ENCODE measurements at regions not wholly inside any gene's neighbourhood (a gene's known extent, or its start where the extent isn't known, plus 50 kb on each side); places are given as distances from the start of the nearest gene placed in this dataset.

DNA sequence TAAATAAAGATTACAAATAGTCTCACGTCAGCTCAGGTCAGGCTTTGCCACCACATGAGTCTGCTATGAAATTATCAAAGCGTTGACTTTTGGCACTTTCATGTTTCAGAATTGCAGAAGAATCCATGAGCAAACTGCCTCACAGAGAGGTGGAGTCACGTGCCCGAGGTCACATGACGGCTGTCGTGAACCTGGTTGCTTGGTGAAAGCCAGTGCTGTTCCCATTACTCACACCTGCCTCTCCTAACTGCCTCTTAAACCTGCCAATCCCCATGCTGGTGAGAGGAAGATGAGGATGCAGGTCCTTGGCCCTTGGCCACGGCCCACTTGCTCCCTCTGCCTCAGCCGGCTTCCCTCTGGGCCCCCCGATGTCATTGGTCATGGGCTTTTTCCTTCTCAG lies 272.7 kb downstream of the BCL11B start:
- DNase-seq (ENCODE audit: low read depth): no peak
- no peak overlapping the region for H3K4me3 ChIP-seq (ENCODE audit: low read depth, low read length)
- no peak for TF ChIP-seq CTCF (conservative IDR thresholded peaks at IDR 0.05; ENCODE audit: low read depth, low read length)

DNA sequence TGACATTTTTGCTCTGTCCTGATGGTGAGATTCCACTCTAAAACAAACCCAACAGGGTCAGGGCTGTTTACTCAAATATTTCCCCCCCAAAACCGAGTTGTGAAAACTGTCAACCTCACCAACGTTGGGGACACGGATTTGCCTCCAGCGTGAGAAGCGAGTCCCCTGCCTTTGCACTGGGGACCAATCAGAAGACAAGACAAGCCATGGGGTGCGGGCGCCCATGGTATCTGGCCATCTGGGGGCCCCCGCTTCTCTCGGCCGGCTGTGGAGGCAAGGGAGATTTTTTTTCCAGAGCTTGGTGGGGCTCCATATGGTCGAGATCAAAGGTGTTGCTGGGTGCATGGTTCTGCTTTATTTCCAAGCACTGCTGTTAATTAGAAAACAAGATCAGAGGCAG lies 272.1 kb downstream of the BCL11B start:
- TF ChIP-seq CTCF (conservative IDR thresholded peaks at IDR 0.05; ENCODE audit: low read depth, low read length): no peak
- DNase-seq (ENCODE audit: low read depth): no peak
- H3K4me3 ChIP-seq (ENCODE audit: low read depth, low read length): no peak overlapping the region

DNA sequence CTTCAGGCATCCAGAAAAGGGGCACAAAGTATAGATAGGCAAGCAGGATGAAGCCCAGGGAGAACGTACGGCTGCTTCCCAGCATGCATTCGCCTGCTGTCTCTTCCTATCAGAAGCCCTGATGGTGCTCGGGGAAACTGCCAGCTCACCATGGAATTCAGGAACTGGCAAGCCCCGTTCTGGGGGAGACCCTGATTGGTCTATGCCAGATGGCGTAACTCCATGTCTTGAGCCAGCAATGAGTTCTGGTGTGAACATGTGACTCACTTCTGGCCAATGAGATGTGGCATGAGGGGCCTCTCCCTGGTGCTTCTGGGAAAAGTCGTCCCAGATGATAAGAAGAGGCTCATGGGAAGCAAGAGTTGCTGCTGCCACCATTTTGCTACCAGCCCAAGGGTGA lies 270.8 kb downstream of the BCL11B start:
- no peak for TF ChIP-seq CTCF (conservative IDR thresholded peaks at IDR 0.05; ENCODE audit: low read depth, low read length)
- no peak for DNase-seq (ENCODE audit: low read depth)
- H3K4me3 ChIP-seq (ENCODE audit: low read depth, low read length): no peak overlapping the region

- no peak for DNase-seq (ENCODE audit: low read depth)
- H3K4me3 ChIP-seq (ENCODE audit: low read depth, low read length): no peak overlapping the region
- TF ChIP-seq CTCF (conservative IDR thresholded peaks at IDR 0.05; ENCODE audit: low read depth, low read length): no peak
Measured at GRCh38 chr14:99003646-99004045, 268.4 kb downstream of the BCL11B start.

DNA sequence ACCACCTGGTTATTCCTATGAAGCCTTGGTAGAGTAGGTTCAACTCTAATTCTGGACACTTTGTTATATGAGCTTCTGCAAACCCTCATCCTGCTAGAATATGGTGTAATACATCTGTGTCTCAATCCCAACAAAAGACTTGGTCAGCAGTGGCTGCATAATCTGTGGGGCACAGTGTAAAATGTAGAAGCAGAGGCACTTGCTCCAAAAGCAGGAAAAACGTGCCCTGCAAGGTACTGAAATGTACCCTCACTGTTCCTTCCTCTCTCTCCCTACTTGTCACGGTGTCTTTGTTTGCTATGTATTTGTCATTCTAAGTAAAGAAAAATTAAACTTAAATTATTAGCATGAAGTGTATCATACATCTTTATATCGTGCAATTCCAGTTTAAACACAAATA lies 267.9 kb downstream of the BCL11B start:
- no peak overlapping the region for H3K4me3 ChIP-seq (ENCODE audit: low read depth, low read length)
- DNase-seq (ENCODE audit: low read depth): no peak
- TF ChIP-seq CTCF (conservative IDR thresholded peaks at IDR 0.05; ENCODE audit: low read depth, low read length): no peak

DNA sequence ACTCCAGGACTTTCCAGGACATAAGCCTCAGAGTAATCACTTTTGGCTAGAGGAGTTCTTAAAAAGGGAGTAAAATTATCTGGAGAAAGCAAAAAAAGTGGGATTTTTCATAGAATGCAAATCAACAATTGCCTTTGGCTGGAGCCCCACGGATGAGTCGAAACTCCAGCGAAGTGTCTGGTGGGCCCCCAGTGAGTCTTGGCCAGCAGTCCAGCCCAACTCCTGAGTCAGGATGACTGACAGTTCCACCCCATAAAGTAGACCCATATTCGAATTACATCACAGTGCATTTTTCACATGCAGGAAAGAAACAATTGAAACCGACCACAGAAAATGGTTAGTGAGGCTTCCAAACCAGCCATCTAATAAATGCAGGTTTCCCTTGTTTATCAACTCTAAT lies 265.7 kb downstream of the BCL11B start:
- no peak overlapping the region for H3K4me3 ChIP-seq (ENCODE audit: low read depth, low read length)
- DNase-seq (ENCODE audit: low read depth): no peak
- TF ChIP-seq CTCF (conservative IDR thresholded peaks at IDR 0.05; ENCODE audit: low read depth, low read length): no peak

GRCh38 chr14:99007795-99008194 lies 264.2 kb downstream of the BCL11B start:
- no peak for TF ChIP-seq CTCF (conservative IDR thresholded peaks at IDR 0.05; ENCODE audit: low read depth, low read length)
- no peak overlapping the region for H3K4me3 ChIP-seq (ENCODE audit: low read depth, low read length)
- no peak for DNase-seq (ENCODE audit: low read depth)

Data from choroid plexus epithelial cell (primary cell).